K562 (cell line): ENCODE measurements at regions not wholly inside any gene's neighbourhood (a gene's known extent, or its start where the extent isn't known, plus 50 kb on each side); places are given as distances from the start of the nearest gene placed in this dataset.

Experiments used
- ATAC-seq: fragments of 200-7000 bp; cut with Tn5 transposase; 3 replicates; pipeline ENCODE4 v1.9.1; 2020; ENCODE audit warnings: moderate library complexity
- BruUV-seq: library from RNA; stranded (reverse); fragments of 400-500 nt; replicated peaks from 2 replicates; lab custom pipeline; 2021; lab: Mats Ljungman, UMichigan
- CTCF ChIA-PET: fragments of 300-600 bp; formaldehyde crosslinking; extraction: SDS; loops from one replicate; lab custom pipeline; 2021; ENCODE audit warnings: low intra/inter-chr PET ratio; lab: Yijun Ruan, JAX
- POLR2A ChIA-PET: fragments of 300-600, 350-650 bp; sonication (Branson Sonifier 250); formaldehyde crosslinking; extraction: SDS; loops from one replicate; lab custom pipeline; 2021; ENCODE audit warnings: antibody characterized with exemption, inconsistent platforms; lab: Yijun Ruan, JAX
- DNase-seq, 4 experiments: peaks; one replicate each; pipeline versions ENCODE4 v3.0.0 to v3.0.0-alpha.2; 2011 to 2018; ENCODE audit warnings: low spot score in 3 of 4, mixed read lengths in 3 of 4; ENCODE audit errors: extremely low read depth in 1 of 4
- FAIRE-seq: peaks from 2 replicates; lab custom pipeline; 2011; peaks lifted over from hg19 to GRCh38; lab: Jason Lieb, UNC
- H2AFZ ChIP-seq: 2 replicates; pipeline ENCODE4 v1.6.0; 2011; ENCODE audit warnings: low read depth, low read length, control low read depth, inconsistent platforms
- H3K27ac ChIP-seq: fragments of 200-600 bp; 3 replicates; pipeline ENCODE4 v1.8.0; 2011; ENCODE audit warnings: low read depth, mild to moderate bottlenecking, control low read depth, inconsistent platforms, low read length, moderate library complexity, mixed read lengths; ENCODE audit errors: extremely low read depth
- H3K27me3 ChIP-seq, 2 experiments: fragments of 300-600 bp in 1 of 2; 2 replicates in 1 of 2; 3 replicates in 1 of 2; pipeline versions ENCODE4 v1.6.0 to v1.8.0; 2011; ENCODE audit warnings: inconsistent platforms in 2 of 2, low read length in 2 of 2, mild to moderate bottlenecking in 1 of 2, mixed read lengths in 1 of 2, moderate library complexity in 1 of 2; ENCODE audit not compliant: control insufficient read depth in 2 of 2, insufficient read depth in 2 of 2
- H3K36me3 ChIP-seq: fragments of 300-600 bp; 3 replicates; pipeline ENCODE4 v1.8.0; 2011; ENCODE audit warnings: mild to moderate bottlenecking, low read length, inconsistent platforms; ENCODE audit not compliant: control insufficient read depth, insufficient read depth
- H3K4me1 ChIP-seq, 2 experiments: fragments of 200-600 bp in 1 of 2; replicated peaks in 1 of 2; 2 replicates in 1 of 2; 3 replicates in 1 of 2; pipeline versions ENCODE4 v1.5.1 to v1.8.0; 2011; ENCODE audit warnings: inconsistent platforms in 2 of 2, low read length in 2 of 2, mild to moderate bottlenecking in 1 of 2, mixed read lengths in 1 of 2, moderate library complexity in 1 of 2; ENCODE audit not compliant: control insufficient read depth in 2 of 2, insufficient read depth in 2 of 2
- H3K4me2 ChIP-seq: 2 replicates; pipeline ENCODE4 v1.6.1; 2011; ENCODE audit warnings: low read length, control low read depth, inconsistent platforms, mixed read lengths; ENCODE audit not compliant: insufficient read depth
- H3K4me3 ChIP-seq: fragments of 200-600 bp; sonication (generic), shearing (Covaris generic); 2 replicates; pipeline ENCODE4 v1.5.1; 2016; ENCODE audit warnings: control low read depth, inconsistent platforms
- H3K79me2 ChIP-seq: fragments of 200-600 bp; 3 replicates; pipeline ENCODE4 v1.8.0; 2011; ENCODE audit warnings: low read length, inconsistent platforms; ENCODE audit not compliant: control insufficient read depth, insufficient read depth
- H3K9ac ChIP-seq, 2 experiments: 2 replicates each; pipeline versions ENCODE4 v1.6.0 to v1.6.1; 2011; ENCODE audit warnings: low read depth in 2 of 2, low read length in 2 of 2, control low read depth in 1 of 2, inconsistent platforms in 1 of 2, mild to moderate bottlenecking in 1 of 2, mixed read lengths in 1 of 2; ENCODE audit not compliant: insufficient read depth in 1 of 2
- H3K9me1 ChIP-seq: one replicate; pipeline ENCODE4 v1.6.0; 2011; ENCODE audit warnings: inconsistent platforms, mild to moderate bottlenecking, low read length, moderate library complexity; ENCODE audit not compliant: control insufficient read depth, insufficient read depth
- H3K9me3 ChIP-seq: replicated peaks from 2 replicates; pipeline ENCODE4 v1.5.1; 2011; ENCODE audit warnings: low read depth, low read length, inconsistent platforms; ENCODE audit not compliant: control insufficient read depth, insufficient read depth
- H4K20me1 ChIP-seq: replicated peaks from 2 replicates; pipeline ENCODE4 v1.6.1; 2011; ENCODE audit warnings: low read length, inconsistent platforms, mixed read lengths; ENCODE audit not compliant: control insufficient read depth, insufficient read depth
- CC2D1A ChIP-seq: fragments of 450-650 bp; IDR thresholded peaks from 2 replicates; pipeline ENCODE4 v1.6.1; 2017; ENCODE audit warnings: mild to moderate bottlenecking
- CHD4 ChIP-seq: fragments of 200-600 bp; sonication (generic); IDR thresholded peaks from 3 replicates; pipeline ENCODE4 v1.6.1; 2012; ENCODE audit warnings: low read depth, mild to moderate bottlenecking, mixed read lengths, low read length, inconsistent platforms; ENCODE audit not compliant: insufficient read depth, insufficient replicate concordance, poor library complexity, severe bottlenecking
- FOS ChIP-seq: IDR thresholded peaks from 3 replicates; pipeline ENCODE4 v1.6.1; 2011; ENCODE audit not compliant: insufficient read length; ENCODE audit errors: extremely low read depth
- MCM3 ChIP-seq: fragments of 450-650 bp; IDR thresholded peaks from 2 replicates; pipeline ENCODE4 v1.6.1; 2016
- XRCC5 ChIP-seq: fragments of 200-400 bp; formaldehyde crosslinking; IDR thresholded peaks from 2 replicates; pipeline ENCODE4 v1.6.1; 2017; ENCODE audit warnings: low read depth, mild to moderate bottlenecking, low read length
- ZNF239 ChIP-seq: fragments of 250-450 bp; sonication (Bioruptor Pico); IDR thresholded peaks from 2 replicates; pipeline ENCODE4 v1.4.0; 2020; ENCODE audit warnings: mild to moderate bottlenecking
- ZNF583 ChIP-seq: fragments of 250-450 bp; sonication (Bioruptor Pico); IDR thresholded peaks from 2 replicates; pipeline ENCODE4 v1.4.0; 2020
- in situ Hi-C: fragments of 300-500 bp; cut with MboI; formaldehyde crosslinking; loops from 4 replicates; pipeline ENCODE4 v1.15.0; 2018; ENCODE audit warnings: inconsistent platforms, mixed read lengths
- intact Hi-C: fragments of 100-400 bp; cut with micrococcal nuclease; formaldehyde crosslinking; loops from 2 replicates; pipeline ENCODE4 v1.14.2; 2022
- TF ChIP-seq, protein P1 (sequence below): fragments of 250-450 bp; sonication (Bioruptor Pico); IDR thresholded peaks from 2 replicates; pipeline ENCODE4 v1.8.0; 2022; ENCODE audit warnings: moderate library complexity, mild to moderate bottlenecking, inconsistent platforms
- TF ChIP-seq, protein P2 (sequence below): fragments of 200-600 bp; sonication (generic); IDR thresholded peaks from one replicate; pipeline ENCODE4 v1.6.1; 2012; ENCODE audit warnings: mild to moderate bottlenecking, low read depth, low read length, inconsistent platforms

DNA sequence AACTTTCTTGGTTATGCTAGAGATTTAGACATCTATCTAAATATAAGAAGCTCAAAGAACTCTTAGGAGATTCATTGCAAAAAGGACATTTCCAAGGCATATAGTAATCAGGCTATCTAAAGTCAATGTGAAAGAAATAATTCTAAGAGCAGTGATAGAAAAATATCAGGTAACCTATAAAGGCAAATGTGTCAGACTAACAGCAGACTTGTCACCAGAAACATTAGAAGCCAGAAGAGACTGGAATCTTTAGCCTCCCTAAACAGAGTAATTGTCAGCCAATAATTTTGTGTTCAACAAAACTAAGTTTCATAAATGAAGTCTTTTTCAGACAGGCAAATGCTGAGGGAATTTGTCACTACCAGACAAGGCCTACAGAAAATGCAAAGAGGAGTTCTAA lies 122.0 kb upstream of the SCAF11 start:
- ATAC-seq (no peak), FAIRE-seq (no peak)
- Histone ChIP-seq H3K27me3 (no peaks in the 10 kb centered on the region), H3K9me3 (no peaks in the 10 kb centered on the region), H2AFZ (no peak overlapping the region), H3K4me1 (no peaks in the 10 kb centered on the region), H3K79me2 (no peaks in the 10 kb centered on the region), H3K4me3 (no peak overlapping the region)
- intact Hi-C loops = no loop called here
- BruUV-seq = no TSS peak
- TF ChIP-seq MCM3 (no peak), XRCC5 (no peak), ZNF239 (CRISPR knock-in tag) (no peak), FOS (no peak), CC2D1A (no peak), ZNF583 (no peak), CHD4 (no peak)
- TF ChIP-seq, protein P1, sequence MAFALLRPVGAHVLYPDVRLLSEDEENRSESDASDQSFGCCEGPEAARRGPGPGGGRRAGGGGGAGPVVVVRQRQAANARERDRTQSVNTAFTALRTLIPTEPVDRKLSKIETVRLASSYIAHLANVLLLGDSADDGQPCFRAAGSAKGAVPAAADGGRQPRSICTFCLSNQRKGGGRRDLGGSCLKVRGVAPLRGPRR (CRISPR knock-in tag) = no peak
- TF ChIP-seq, protein P2, sequence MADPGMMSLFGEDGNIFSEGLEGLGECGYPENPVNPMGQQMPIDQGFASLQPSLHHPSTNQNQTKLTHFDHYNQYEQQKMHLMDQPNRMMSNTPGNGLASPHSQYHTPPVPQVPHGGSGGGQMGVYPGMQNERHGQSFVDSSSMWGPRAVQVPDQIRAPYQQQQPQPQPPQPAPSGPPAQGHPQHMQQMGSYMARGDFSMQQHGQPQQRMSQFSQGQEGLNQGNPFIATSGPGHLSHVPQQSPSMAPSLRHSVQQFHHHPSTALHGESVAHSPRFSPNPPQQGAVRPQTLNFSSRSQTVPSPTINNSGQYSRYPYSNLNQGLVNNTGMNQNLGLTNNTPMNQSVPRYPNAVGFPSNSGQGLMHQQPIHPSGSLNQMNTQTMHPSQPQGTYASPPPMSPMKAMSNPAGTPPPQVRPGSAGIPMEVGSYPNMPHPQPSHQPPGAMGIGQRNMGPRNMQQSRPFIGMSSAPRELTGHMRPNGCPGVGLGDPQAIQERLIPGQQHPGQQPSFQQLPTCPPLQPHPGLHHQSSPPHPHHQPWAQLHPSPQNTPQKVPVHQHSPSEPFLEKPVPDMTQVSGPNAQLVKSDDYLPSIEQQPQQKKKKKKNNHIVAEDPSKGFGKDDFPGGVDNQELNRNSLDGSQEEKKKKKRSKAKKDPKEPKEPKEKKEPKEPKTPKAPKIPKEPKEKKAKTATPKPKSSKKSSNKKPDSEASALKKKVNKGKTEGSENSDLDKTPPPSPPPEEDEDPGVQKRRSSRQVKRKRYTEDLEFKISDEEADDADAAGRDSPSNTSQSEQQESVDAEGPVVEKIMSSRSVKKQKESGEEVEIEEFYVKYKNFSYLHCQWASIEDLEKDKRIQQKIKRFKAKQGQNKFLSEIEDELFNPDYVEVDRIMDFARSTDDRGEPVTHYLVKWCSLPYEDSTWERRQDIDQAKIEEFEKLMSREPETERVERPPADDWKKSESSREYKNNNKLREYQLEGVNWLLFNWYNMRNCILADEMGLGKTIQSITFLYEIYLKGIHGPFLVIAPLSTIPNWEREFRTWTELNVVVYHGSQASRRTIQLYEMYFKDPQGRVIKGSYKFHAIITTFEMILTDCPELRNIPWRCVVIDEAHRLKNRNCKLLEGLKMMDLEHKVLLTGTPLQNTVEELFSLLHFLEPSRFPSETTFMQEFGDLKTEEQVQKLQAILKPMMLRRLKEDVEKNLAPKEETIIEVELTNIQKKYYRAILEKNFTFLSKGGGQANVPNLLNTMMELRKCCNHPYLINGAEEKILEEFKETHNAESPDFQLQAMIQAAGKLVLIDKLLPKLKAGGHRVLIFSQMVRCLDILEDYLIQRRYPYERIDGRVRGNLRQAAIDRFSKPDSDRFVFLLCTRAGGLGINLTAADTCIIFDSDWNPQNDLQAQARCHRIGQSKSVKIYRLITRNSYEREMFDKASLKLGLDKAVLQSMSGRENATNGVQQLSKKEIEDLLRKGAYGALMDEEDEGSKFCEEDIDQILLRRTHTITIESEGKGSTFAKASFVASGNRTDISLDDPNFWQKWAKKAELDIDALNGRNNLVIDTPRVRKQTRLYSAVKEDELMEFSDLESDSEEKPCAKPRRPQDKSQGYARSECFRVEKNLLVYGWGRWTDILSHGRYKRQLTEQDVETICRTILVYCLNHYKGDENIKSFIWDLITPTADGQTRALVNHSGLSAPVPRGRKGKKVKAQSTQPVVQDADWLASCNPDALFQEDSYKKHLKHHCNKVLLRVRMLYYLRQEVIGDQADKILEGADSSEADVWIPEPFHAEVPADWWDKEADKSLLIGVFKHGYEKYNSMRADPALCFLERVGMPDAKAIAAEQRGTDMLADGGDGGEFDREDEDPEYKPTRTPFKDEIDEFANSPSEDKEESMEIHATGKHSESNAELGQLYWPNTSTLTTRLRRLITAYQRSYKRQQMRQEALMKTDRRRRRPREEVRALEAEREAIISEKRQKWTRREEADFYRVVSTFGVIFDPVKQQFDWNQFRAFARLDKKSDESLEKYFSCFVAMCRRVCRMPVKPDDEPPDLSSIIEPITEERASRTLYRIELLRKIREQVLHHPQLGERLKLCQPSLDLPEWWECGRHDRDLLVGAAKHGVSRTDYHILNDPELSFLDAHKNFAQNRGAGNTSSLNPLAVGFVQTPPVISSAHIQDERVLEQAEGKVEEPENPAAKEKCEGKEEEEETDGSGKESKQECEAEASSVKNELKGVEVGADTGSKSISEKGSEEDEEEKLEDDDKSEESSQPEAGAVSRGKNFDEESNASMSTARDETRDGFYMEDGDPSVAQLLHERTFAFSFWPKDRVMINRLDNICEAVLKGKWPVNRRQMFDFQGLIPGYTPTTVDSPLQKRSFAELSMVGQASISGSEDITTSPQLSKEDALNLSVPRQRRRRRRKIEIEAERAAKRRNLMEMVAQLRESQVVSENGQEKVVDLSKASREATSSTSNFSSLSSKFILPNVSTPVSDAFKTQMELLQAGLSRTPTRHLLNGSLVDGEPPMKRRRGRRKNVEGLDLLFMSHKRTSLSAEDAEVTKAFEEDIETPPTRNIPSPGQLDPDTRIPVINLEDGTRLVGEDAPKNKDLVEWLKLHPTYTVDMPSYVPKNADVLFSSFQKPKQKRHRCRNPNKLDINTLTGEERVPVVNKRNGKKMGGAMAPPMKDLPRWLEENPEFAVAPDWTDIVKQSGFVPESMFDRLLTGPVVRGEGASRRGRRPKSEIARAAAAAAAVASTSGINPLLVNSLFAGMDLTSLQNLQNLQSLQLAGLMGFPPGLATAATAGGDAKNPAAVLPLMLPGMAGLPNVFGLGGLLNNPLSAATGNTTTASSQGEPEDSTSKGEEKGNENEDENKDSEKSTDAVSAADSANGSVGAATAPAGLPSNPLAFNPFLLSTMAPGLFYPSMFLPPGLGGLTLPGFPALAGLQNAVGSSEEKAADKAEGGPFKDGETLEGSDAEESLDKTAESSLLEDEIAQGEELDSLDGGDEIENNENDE = no peak
- TF ChIP-seq, all 486 proteins: peak for 0
- ChIA-PET POLR2A (no interaction called here), CTCF (no interaction called here)
- H3K27ac ChIP-seq = no peak overlapping the region
- DNase-seq = no peak
- no peaks in the 10 kb centered on the region for H4K20me1 ChIP-seq
- H3K9me1 ChIP-seq = no peaks in the 10 kb centered on the region
- in situ Hi-C loops = no loop called here
- no peaks in the 10 kb centered on the region for H3K36me3 ChIP-seq
- no peak overlapping the region for H3K9ac ChIP-seq
- H3K4me2 ChIP-seq = no peak overlapping the region
